ENCODE measurements at regions not wholly inside any gene's neighbourhood (a gene's known extent, or its start where the extent isn't known, plus 50 kb on each side); places are given as distances from the start of the nearest gene placed in this dataset.

- no peaks in the 10 kb centered on the region for H3K9me3 ChIP-seq (ENCODE audit: insufficient read depth, low read depth, low read length)
- H3K4me1 Mint-ChIP-seq (ENCODE audit: low read depth, unreplicated experiment), result no peaks in the 10 kb centered on the region
- no peaks in the 10 kb centered on the region for H3K79me2 ChIP-seq (ENCODE audit: insufficient read depth, low read length)
- FAIRE-seq, result no peak
- H3K9me3 Mint-ChIP-seq (ENCODE audit: unreplicated experiment), result peaks cover 2% of the 10 kb centered on the region
- H3K27me3 Mint-ChIP-seq (ENCODE audit: low read depth, unreplicated experiment), result peaks cover 12% of the 10 kb centered on the region
- DNase-seq (ENCODE audit: low read depth), result no peak
- H3K36me3 ChIP-seq (ENCODE audit: insufficient read depth, low read length), result no peaks in the 10 kb centered on the region
- H3K4me1 ChIP-seq (ENCODE audit: insufficient read depth, low read length), result no peaks in the 10 kb centered on the region
- no peak overlapping the region for H3K27ac ChIP-seq (ENCODE audit: low read depth, low read length)
- no peak overlapping the region for H3K4me3 Mint-ChIP-seq (ENCODE audit: unreplicated experiment)
- H3K36me3 Mint-ChIP-seq (ENCODE audit: low read depth, unreplicated experiment), result no peaks in the 10 kb centered on the region
- no peak overlapping the region for H3K4me2 ChIP-seq (ENCODE audit: low read length)
- no peak overlapping the region for H3K9ac ChIP-seq (ENCODE audit: low read length)
- no peak overlapping the region for H3K27ac Mint-ChIP-seq (ENCODE audit: unreplicated experiment)
- no peaks in the 10 kb centered on the region for H3K27me3 ChIP-seq (ENCODE audit: insufficient read depth, low read length)
- no peak for TF ChIP-seq EZH2 (IDR thresholded peaks at IDR 0.05; ENCODE audit: insufficient read depth, low read length)
- TF ChIP-seq, protein P1, sequence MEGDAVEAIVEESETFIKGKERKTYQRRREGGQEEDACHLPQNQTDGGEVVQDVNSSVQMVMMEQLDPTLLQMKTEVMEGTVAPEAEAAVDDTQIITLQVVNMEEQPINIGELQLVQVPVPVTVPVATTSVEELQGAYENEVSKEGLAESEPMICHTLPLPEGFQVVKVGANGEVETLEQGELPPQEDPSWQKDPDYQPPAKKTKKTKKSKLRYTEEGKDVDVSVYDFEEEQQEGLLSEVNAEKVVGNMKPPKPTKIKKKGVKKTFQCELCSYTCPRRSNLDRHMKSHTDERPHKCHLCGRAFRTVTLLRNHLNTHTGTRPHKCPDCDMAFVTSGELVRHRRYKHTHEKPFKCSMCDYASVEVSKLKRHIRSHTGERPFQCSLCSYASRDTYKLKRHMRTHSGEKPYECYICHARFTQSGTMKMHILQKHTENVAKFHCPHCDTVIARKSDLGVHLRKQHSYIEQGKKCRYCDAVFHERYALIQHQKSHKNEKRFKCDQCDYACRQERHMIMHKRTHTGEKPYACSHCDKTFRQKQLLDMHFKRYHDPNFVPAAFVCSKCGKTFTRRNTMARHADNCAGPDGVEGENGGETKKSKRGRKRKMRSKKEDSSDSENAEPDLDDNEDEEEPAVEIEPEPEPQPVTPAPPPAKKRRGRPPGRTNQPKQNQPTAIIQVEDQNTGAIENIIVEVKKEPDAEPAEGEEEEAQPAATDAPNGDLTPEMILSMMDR (IDR thresholded peaks at IDR 0.05; ENCODE audit: insufficient read depth, low read depth, low read length), result no peak
- no peak overlapping the region for H2AFZ ChIP-seq (ENCODE audit: low read depth, low read length)
- H3K4me3 ChIP-seq (ENCODE audit: insufficient read depth, low read depth, low read length), result no peak overlapping the region
- H4K20me1 ChIP-seq (ENCODE audit: insufficient read depth, low read length), result no peaks in the 10 kb centered on the region
Observed at GRCh38 chr7:26042237-26042636, 109.8 kb upstream of the NFE2L3 start.

DNA sequence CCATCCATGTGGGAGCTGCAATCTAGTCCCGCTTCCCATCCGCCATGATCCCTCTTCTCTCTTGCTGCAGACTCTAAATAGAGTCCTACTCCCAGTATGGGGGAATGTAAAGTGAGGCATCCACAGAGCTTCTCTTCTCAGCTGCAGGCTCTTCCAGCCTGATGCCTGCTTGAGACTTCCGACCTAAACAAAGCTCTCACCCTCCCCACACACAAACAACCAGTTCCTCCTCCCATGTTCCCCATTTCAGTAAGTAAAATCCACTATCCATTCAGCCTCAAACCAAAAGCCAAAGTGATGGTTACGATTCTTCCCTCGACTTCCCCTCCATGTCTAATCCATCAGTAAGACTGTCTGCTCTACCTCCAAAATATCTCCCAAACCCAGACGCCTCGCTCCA lies 108.2 kb upstream of the NFE2L3 start:
- no peak overlapping the region for H3K27ac Mint-ChIP-seq (ENCODE audit: unreplicated experiment)
- no peak overlapping the region for H3K4me3 Mint-ChIP-seq (ENCODE audit: unreplicated experiment)

DNA sequence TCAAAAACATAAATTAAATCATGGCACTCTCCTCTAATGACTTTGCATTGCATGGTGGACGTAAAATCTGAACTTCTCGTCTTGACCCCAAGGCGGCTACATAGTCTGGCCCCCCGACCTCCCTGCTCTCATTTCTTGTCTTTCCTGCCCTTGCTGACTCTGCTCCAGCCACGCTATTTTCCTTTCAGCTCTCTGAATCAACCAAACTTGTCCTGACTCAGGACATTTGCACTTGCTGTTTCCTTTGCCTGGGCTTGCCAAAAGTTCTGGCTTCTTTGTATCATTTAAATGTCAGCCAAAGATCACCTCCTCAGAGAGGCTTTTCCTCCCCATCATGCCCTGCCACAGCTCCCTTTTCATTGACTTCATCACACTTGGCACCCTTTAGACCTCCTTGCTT lies 107.7 kb upstream of the NFE2L3 start:
- no peak for FAIRE-seq
- Histone ChIP-seq H3K4me3 (ENCODE audit: insufficient read depth, low read depth, low read length) (no peak overlapping the region), H3K9me3 (ENCODE audit: insufficient read depth, low read depth, low read length) (no peaks in the 10 kb centered on the region), H3K27ac (ENCODE audit: low read depth, low read length) (no peak overlapping the region), H3K9ac (ENCODE audit: low read length) (no peak overlapping the region), H3K4me2 (ENCODE audit: low read length) (no peak overlapping the region), H3K79me2 (ENCODE audit: insufficient read depth, low read length) (no peaks in the 10 kb centered on the region), H3K36me3 (ENCODE audit: insufficient read depth, low read length) (no peaks in the 10 kb centered on the region), H2AFZ (ENCODE audit: low read depth, low read length) (no peak overlapping the region), H3K27me3 (ENCODE audit: insufficient read depth, low read length) (no peaks in the 10 kb centered on the region), H4K20me1 (ENCODE audit: insufficient read depth, low read length) (no peaks in the 10 kb centered on the region), H3K4me1 (ENCODE audit: insufficient read depth, low read length) (no peaks in the 10 kb centered on the region)
- Mint-ChIP-seq H3K27me3 (ENCODE audit: low read depth, unreplicated experiment) (peaks cover 6% of the 10 kb centered on the region), H3K4me1 (ENCODE audit: low read depth, unreplicated experiment) (no peaks in the 10 kb centered on the region), H3K9me3 (ENCODE audit: unreplicated experiment) (peaks cover 2% of the 10 kb centered on the region), H3K27ac (ENCODE audit: unreplicated experiment) (no peak overlapping the region), H3K36me3 (ENCODE audit: low read depth, unreplicated experiment) (no peaks in the 10 kb centered on the region), H3K4me3 (ENCODE audit: unreplicated experiment) (no peak overlapping the region)
- no peak for DNase-seq (ENCODE audit: low read depth)
- TF ChIP-seq, protein P1 (IDR thresholded peaks at IDR 0.05; ENCODE audit: insufficient read depth, low read depth, low read length), result no peak
- TF ChIP-seq EZH2 (IDR thresholded peaks at IDR 0.05; ENCODE audit: insufficient read depth, low read length), result no peak

More for the DNA sequence above, 108.2 kb upstream of the NFE2L3 start:
- Histone ChIP-seq H3K4me1 (ENCODE audit: insufficient read depth, low read length) (no peaks in the 10 kb centered on the region), H3K27ac (ENCODE audit: low read depth, low read length) (no peak overlapping the region), H4K20me1 (ENCODE audit: insufficient read depth, low read length) (no peaks in the 10 kb centered on the region), H3K4me3 (ENCODE audit: insufficient read depth, low read depth, low read length) (no peak overlapping the region), H3K27me3 (ENCODE audit: insufficient read depth, low read length) (no peaks in the 10 kb centered on the region), H3K36me3 (ENCODE audit: insufficient read depth, low read length) (no peaks in the 10 kb centered on the region), H2AFZ (ENCODE audit: low read depth, low read length) (no peak overlapping the region), H3K4me2 (ENCODE audit: low read length) (no peak overlapping the region), H3K9me3 (ENCODE audit: insufficient read depth, low read depth, low read length) (no peaks in the 10 kb centered on the region), H3K79me2 (ENCODE audit: insufficient read depth, low read length) (no peaks in the 10 kb centered on the region), H3K9ac (ENCODE audit: low read length) (no peak overlapping the region)
- DNase-seq (ENCODE audit: low read depth) (no peak), FAIRE-seq (no peak)
- Mint-ChIP-seq H3K36me3 (ENCODE audit: low read depth, unreplicated experiment) (no peaks in the 10 kb centered on the region), H3K27me3 (ENCODE audit: low read depth, unreplicated experiment) (peaks cover 6% of the 10 kb centered on the region), H3K9me3 (ENCODE audit: unreplicated experiment) (peaks cover 2% of the 10 kb centered on the region), H3K4me1 (ENCODE audit: low read depth, unreplicated experiment) (no peaks in the 10 kb centered on the region)
- no peak for TF ChIP-seq EZH2 (IDR thresholded peaks at IDR 0.05; ENCODE audit: insufficient read depth, low read length)
- TF ChIP-seq, protein P1 (IDR thresholded peaks at IDR 0.05; ENCODE audit: insufficient read depth, low read depth, low read length), result no peak

Measured in astrocyte (in vitro differentiated cells and primary cell).